GM10248 (cell line): ENCODE measurements at regions not wholly inside any gene's neighbourhood (a gene's known extent, or its start where the extent isn't known, plus 50 kb on each side); places are given as distances from the start of the nearest gene placed in this dataset.

Experiments
- CTCF ChIA-PET: fragments of 300-600 bp; sonication (Branson Sonifier 250); formaldehyde crosslinking; extraction: SDS; loops from one replicate; lab custom pipeline; 2021; ENCODE audit warnings: antibody characterized with exemption; lab: Yijun Ruan, JAX
- POLR2A ChIA-PET: fragments of 350-650 bp; sonication (Branson Sonifier 250); formaldehyde crosslinking; extraction: SDS; loops from one replicate; lab custom pipeline; 2020; ENCODE audit warnings: antibody characterized with exemption; lab: Yijun Ruan, JAX
- DNase-seq: peaks from one replicate; pipeline ENCODE4 v3.0.0; 2012; ENCODE audit errors: extremely low spot score
- TF ChIP-seq, protein P1 (sequence below): IDR thresholded peaks from 2 replicates; pipeline ENCODE4 v1.5.1; 2012; ENCODE audit warnings: mild to moderate bottlenecking, low read depth; ENCODE audit errors: extremely low read depth, missing control alignments, control extremely low read depth

DNA sequence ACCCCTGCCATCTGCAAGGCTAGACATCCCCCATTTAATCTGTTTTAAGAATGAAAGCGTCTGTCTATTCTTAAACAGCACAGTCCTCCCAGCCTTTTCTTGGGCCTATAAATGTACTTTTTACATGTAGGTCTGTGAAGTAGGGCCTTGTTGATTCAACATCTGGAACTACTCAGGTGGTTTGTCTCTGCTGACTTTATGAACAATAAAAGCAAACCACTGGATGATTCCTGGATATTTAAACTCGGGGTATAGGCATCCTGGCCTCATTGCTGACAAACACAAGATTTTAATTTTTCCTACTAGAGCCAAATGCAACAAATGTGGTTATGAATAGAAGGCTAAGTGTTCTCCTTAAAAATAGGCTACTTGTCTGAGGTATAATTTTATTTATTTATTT lies 198.3 kb downstream of the WDR11 start:
- CTCF ChIA-PET, result interaction anchor here (1.5 kb wide), 1 partner anchor 12 kb away, joined by 3 read pairs; no protein-coding TSS in a partner anchor
- POLR2A ChIA-PET, result no interaction called here
- TF ChIP-seq, protein P1, sequence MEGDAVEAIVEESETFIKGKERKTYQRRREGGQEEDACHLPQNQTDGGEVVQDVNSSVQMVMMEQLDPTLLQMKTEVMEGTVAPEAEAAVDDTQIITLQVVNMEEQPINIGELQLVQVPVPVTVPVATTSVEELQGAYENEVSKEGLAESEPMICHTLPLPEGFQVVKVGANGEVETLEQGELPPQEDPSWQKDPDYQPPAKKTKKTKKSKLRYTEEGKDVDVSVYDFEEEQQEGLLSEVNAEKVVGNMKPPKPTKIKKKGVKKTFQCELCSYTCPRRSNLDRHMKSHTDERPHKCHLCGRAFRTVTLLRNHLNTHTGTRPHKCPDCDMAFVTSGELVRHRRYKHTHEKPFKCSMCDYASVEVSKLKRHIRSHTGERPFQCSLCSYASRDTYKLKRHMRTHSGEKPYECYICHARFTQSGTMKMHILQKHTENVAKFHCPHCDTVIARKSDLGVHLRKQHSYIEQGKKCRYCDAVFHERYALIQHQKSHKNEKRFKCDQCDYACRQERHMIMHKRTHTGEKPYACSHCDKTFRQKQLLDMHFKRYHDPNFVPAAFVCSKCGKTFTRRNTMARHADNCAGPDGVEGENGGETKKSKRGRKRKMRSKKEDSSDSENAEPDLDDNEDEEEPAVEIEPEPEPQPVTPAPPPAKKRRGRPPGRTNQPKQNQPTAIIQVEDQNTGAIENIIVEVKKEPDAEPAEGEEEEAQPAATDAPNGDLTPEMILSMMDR, result no peak
- DNase-seq, result no peak

DNA sequence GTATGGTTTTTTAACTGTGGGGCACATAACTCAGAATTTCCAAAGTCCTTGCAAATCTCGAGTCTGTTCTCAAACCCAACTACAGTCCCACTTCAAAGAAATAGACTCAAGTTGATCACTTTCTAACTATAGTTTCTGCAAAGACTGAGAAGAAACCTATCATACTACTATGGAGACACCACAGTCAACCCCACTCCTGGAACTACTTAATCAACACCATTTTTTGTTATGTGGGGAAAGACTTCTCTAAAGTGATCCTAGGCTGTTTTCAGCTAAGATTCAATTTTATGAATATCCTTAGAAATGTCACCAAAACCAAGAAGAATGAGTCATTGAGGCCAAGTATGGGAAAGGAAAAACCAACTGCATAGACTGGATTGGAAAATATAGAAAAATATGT lies 198.8 kb downstream of the WDR11 start:
- TF ChIP-seq, protein P1, result no peak
- DNase-seq, result no peak
- ChIA-PET CTCF (interaction anchor here (1.5 kb wide), 1 partner anchor 12 kb away, joined by 3 read pairs; no protein-coding TSS in a partner anchor), POLR2A (no interaction called here)

- ChIA-PET CTCF (no interaction called here), POLR2A (no interaction called here)
- TF ChIP-seq, protein P1, result no peak
- no peak for DNase-seq
Measured at GRCh38 chr10:121051171-121051570, 200.0 kb downstream of the WDR11 start.

DNA sequence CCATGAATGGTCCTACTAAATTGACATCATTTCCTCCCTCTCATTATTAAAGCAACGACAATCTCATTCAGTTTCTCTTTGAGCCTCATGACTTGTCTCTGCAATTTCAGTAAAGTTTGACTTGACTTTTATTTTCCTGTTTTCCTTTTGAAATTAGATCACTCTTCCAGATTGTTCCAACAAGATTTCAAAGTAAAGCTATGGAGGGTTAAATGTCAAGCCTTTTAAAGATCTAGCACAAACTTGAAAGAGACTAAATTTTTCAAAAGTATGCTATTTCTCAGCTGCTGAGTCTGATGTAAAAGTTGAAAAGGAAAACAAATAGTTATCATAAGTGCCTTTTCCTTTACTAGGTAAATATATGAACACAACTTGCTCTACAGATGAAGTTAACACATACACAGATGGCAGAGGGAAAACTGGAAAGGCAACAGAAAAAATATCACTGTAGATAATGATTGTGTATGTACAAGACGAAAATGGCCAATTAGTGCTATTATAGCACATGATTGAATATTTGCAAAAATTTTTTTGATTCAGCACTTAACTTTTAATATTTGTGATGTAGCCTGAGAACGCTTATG lies 200.6 kb downstream of the WDR11 start:
- TF ChIP-seq, protein P1, result no peak
- POLR2A ChIA-PET, result no interaction called here
- CTCF ChIA-PET, result interaction anchor here (0.9 to 1.3 kb wide), 3 partner anchors 8 to 12 kb away, joined by 3 read pairs; no protein-coding TSS in a partner anchor
- DNase-seq, result no peak

GRCh38 chr10:121053151-121053550 lies 202.0 kb downstream of the WDR11 start:
- ChIA-PET CTCF (interaction anchor here (0.7 to 1.3 kb wide), 2 partner anchors 10 to 540 kb away, joined by 3 read pairs; no protein-coding TSS in a partner anchor), POLR2A (no interaction called here)
- TF ChIP-seq, protein P1, result no peak

DNA sequence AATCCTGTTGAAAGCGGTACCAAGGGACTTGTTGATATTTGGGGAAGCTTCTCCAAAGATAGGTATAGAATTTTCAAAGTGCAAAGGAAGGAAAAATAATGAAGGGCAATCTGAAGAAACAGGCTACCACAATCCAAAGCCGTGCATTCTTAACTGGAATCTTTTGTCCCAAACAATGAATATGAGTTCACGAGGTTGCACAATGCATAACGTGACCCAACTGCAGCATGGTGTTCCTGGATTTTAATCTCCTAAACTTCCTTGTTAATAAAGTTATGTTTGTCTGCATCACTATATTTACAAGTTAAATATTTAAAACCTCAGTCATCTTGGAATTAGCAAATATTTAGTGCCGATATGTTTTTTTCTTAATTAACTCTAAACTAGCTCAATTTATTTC lies 203.7 kb downstream of the WDR11 start:
- TF ChIP-seq, protein P1, result no peak
- POLR2A ChIA-PET, result no interaction called here
- no peak for DNase-seq
- CTCF ChIA-PET, result interaction anchor here (1.6 kb wide), 1 partner anchor 13 kb away, joined by 5 read pairs; no protein-coding TSS in a partner anchor

More at GRCh38 chr10:121053151-121053550, 202.0 kb downstream of the WDR11 start:
- DNase-seq, result no peak
